ENCODE measurements at regions not wholly inside any gene's neighbourhood (a gene's known extent, or its start where the extent isn't known, plus 50 kb on each side); places are given as distances from the start of the nearest gene placed in this dataset.

DNA sequence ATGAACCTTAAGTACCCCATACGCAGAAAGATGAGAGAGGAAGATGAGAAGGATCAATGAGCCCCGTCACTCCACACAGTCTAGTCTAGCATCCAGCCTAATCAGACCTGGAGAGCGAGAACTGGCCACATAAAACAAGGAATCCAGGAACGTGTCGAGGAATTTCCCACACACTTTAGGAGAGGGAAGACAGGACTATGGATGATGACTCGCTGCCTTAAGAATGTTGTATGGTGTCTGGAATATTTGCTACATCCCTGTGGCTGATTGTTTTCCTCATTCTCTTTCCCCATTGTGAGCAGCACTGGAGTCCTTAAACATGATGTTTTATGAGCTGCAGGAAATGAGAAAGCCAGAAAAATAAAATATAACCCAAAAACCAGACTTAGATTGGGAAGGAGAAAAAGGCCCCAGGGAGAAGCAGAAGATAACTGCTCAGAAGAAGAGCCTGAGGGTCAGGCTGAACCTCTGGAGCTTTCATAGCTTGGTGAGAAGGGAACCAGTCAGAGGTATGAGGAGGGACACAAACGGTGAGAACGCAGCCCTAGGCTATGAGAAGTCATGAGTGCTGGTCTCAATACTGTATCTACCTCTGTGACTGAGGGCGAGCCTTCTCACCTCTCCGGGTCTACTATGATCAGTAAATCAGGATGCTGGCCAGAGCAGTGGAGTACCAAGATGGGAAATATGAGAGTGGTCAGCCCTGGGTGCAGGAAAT lies 139.5 kb upstream of the NOCT start:
- no peak for TF ChIP-seq POLR2AphosphoS5 (IDR thresholded peaks at IDR 0.05; ENCODE audit: low read depth, low read length)
- TF ChIP-seq POLR2A (IDR thresholded peaks at IDR 0.05; ENCODE audit: low read depth, low read length), result no peak
- TF ChIP-seq TAF1 (IDR thresholded peaks at IDR 0.05; ENCODE audit: low read depth, low read length), result no peak

Measured in GM12891 (cell line).